Coronary artery (tissue), 2 donors: ENCODE measurements at regions not wholly inside any gene's neighbourhood (a gene's known extent, or its start where the extent isn't known, plus 50 kb on each side); places are given as distances from the start of the nearest gene placed in this dataset.

ENCODE experiments used
- DNase-seq: peaks from one replicate; pipeline ENCODE4 v3.0.0-alpha.2; 2017; ENCODE audit warnings: low spot score
- H3K27ac ChIP-seq, 2 donors: fragments of 200-600 bp; sonication (generic); one replicate each; pipeline ENCODE4 v1.5.1; 2016 to 2019
- H3K4me3 ChIP-seq: fragments of 200-600 bp; sonication (generic); 2 replicates; pipeline ENCODE4 v1.5.1; 2016; ENCODE audit warnings: mild to moderate bottlenecking, moderate library complexity
- TF ChIP-seq, protein P1 (sequence below): fragments of 200-600 bp; sonication (generic); IDR thresholded peaks from one replicate; pipeline ENCODE4 v1.5.1; 2019; ENCODE audit warnings: antibody characterized with exemption

DNA sequence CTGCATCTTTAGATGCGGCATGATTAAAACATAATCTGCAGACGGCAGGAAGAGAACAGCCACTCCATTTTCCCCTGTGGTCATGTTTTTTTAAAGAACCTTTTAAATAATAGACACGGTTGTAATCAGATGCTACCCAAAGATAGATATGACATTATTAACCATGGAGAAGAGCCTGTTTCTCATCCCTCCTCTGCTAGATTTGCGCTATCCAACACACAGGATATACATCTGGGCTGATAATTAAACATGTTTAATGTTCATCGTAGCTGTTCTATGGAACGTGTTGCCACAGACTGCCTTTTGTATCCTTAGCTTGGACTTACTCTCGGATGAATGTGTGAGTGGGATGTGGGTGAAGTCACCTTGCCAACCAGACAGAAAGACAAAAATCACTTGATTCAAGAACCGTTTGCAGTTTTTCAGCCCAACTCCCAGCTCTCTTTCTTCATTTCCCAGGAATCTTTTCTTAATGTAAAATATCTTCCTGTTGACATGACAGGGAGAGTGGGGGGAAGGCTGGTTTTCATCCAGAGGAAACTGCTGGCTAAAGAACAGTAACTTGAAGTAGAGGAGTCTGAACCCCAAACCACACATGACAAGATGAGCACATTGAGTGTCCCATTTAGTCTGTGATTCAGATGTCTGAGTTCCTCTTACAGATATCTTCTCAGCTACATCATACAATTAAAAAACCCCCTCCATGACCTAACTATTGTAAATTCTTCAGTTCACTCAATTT, 118.6 kb upstream of the PRICKLE2 start:
- no peak for DNase-seq

DNA sequence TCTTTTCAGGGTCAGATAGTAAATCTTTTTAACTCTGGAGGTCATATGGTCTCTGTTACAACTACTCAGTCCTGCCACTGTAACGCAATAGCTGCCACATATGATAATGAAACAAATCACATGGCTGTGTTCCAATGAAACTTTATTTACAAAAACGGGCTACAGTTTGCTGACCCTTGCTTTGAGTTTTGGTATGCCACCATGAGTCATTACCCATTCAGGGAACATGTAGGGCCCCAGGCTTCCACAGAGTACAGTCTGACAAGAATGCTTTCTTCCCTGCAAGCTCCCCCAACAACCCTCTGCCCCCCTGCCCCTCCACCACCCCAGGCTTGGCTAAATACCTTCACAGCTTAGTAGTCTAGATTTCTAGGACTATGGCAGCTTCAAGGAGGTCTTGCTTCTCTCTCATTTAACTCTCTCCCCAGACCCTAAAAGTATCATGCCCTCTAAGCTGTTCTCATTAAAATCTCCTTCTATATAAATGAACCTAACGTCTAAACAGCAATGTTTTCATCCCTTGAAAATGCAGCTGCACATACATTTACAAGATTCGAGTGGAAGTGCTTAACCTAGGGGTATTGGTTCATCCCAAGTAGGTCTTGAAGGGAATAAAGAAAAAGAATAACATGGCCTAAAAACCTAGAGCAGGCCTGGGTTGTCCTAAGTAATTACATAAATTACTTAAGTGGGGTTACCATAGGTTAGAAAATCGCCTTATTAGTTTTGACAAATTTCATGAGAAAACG, 117.8 kb upstream of the PRICKLE2 start:
- TF ChIP-seq, protein P1, sequence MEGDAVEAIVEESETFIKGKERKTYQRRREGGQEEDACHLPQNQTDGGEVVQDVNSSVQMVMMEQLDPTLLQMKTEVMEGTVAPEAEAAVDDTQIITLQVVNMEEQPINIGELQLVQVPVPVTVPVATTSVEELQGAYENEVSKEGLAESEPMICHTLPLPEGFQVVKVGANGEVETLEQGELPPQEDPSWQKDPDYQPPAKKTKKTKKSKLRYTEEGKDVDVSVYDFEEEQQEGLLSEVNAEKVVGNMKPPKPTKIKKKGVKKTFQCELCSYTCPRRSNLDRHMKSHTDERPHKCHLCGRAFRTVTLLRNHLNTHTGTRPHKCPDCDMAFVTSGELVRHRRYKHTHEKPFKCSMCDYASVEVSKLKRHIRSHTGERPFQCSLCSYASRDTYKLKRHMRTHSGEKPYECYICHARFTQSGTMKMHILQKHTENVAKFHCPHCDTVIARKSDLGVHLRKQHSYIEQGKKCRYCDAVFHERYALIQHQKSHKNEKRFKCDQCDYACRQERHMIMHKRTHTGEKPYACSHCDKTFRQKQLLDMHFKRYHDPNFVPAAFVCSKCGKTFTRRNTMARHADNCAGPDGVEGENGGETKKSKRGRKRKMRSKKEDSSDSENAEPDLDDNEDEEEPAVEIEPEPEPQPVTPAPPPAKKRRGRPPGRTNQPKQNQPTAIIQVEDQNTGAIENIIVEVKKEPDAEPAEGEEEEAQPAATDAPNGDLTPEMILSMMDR: no peak
- no peak for DNase-seq
- H3K27ac ChIP-seq: no peak overlapping the region
- no peak overlapping the region for H3K4me3 ChIP-seq

More for the DNA sequence above, 118.6 kb upstream of the PRICKLE2 start:
- H3K4me3 ChIP-seq: no peak overlapping the region
- H3K27ac ChIP-seq: no peak overlapping the region
- TF ChIP-seq, protein P1: no peak

- TF ChIP-seq, protein P1: no peak
- DNase-seq: no peak
- H3K4me3 ChIP-seq: no peak overlapping the region
- H3K27ac ChIP-seq: no peak overlapping the region
Measured at GRCh38 chr3:64341296-64341695, 116.0 kb upstream of the PRICKLE2 start.

DNA sequence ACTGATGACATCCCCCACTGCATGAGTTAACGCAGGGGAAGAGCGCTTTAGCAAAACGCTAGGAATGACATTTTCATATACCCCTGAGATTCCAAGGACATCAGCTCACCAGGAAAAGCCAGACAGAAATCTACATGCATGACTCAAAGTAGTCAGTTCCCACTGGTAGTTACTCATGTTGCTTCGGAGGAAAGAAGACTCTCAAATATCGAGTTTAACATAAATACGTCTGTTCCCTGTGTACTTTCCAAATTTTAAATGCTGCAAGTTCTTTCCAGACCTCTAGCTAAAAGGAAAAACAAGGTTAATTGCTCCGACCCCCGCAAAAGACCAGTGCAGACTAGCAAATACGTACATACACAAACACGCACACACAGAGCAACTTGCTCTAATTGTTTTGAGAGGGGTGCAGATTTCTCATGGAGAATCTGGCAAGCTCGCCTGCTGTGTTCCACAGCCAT, 115.4 kb upstream of the PRICKLE2 start:
- Histone ChIP-seq H3K27ac (no peak overlapping the region), H3K4me3 (no peak overlapping the region)
- TF ChIP-seq, protein P1: no peak
- DNase-seq: no peak

DNA sequence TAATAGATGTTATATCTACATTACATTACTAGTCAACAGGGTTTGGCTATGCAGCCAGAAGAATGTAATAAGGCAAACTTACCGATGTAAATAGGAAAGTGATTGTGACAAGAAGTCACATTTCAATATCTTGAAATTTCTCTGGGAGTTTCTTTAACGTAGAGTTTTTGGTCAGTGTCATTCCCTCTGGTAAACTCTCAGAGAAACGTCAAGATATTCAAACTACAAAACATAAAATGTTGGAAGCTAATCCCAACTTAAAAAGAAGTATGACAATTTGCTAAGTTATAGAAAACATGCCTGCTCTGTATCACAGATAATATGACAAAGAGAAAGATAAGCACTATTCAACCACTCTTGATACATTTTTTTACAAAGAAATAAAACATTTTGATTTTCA, 111.2 kb upstream of the PRICKLE2 start:
- TF ChIP-seq, protein P1: no peak
- no peak for DNase-seq
- H3K4me3 ChIP-seq: no peak overlapping the region
- H3K27ac ChIP-seq: no peak overlapping the region

DNA sequence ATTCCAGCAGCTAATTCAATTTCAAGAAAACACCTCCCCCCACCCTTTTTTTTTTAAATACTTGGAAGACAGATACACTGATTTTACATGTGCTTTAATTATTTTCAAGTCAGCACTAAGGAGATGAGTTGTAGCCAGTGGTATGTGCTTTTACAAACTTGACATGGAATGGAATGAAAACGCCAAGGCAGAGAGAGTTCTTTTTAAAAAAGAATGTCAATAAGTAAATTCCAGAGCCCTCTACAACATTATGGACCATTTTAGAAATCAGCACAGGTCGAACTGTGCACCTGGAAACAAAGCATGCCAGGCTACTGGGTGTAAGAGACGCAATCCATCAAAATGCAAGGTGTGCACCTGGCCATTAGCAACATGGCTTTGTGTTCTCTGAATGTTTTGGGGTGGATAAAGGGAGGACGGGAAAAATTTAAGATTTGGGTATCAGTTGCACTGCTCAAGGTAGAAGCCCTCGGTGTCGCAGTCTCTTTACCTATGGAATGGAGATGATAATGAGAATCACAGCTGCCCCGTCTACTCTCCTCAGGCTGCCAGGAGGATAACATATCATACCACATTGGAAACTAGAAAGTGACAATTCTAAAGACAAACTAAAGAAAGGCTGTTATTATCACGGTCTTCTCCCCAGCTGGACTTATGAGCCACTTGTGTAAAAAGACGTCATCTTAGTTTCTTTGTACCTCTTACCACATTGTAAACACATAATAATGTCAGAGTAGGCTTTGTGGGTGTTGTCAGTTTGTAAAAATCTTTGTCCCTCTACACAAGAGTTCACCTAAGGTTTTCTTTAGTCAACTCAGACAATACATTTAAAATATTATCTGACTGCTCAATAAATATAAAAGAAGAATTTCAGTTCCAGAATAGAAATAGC, 107.4 kb upstream of the PRICKLE2 start:
- Histone ChIP-seq H3K27ac (no peak overlapping the region), H3K4me3 (no peak overlapping the region)
- DNase-seq: no peak
- TF ChIP-seq, protein P1: no peak
